OCI-LY1 (cell line): ENCODE measurements at regions not wholly inside any gene's neighbourhood (a gene's known extent, or its start where the extent isn't known, plus 50 kb on each side); places are given as distances from the start of the nearest gene placed in this dataset.

Experiments
- H2AFZ ChIP-seq: fragments of 200-600 bp; sonication (generic), shearing (Covaris generic); 2 replicates; pipeline ENCODE4 v1.6.0; 2014; ENCODE audit warnings: antibody characterized with exemption, mild to moderate bottlenecking, low read length
- H3F3A ChIP-seq: fragments of 200-600 bp; sonication (generic), shearing (Covaris generic); 2 replicates; pipeline ENCODE4 v1.6.0; 2014; ENCODE audit warnings: mild to moderate bottlenecking, antibody characterized with exemption, low read length, moderate library complexity; ENCODE audit not compliant: insufficient read depth
- H3K27ac ChIP-seq: fragments of 200-600 bp; sonication (generic); 2 replicates; pipeline ENCODE4 v1.5.1; 2014; ENCODE audit warnings: low read length, mixed run types, mild to moderate bottlenecking, low read depth; ENCODE audit not compliant: poor library complexity, severe bottlenecking
- H3K27me3 ChIP-seq: fragments of 200-600 bp; sonication (generic); 2 replicates; pipeline ENCODE4 v1.6.0; 2014; ENCODE audit warnings: antibody characterized with exemption, mild to moderate bottlenecking, low read length, moderate library complexity; ENCODE audit not compliant: insufficient read depth
- H3K36me3 ChIP-seq: fragments of 200-600 bp; sonication (generic); 2 replicates; pipeline ENCODE4 v1.6.1; 2014; ENCODE audit warnings: mild to moderate bottlenecking, antibody characterized with exemption, low read length, moderate library complexity, mixed read lengths; ENCODE audit not compliant: insufficient read depth
- H3K4me1 ChIP-seq: fragments of 200-600 bp; sonication (generic); 2 replicates; pipeline ENCODE4 v1.5.1; 2014; ENCODE audit warnings: mild to moderate bottlenecking, low read length, moderate library complexity; ENCODE audit not compliant: insufficient read depth, severe bottlenecking
- H3K4me2 ChIP-seq: fragments of 200-600 bp; sonication (generic), shearing (Covaris generic); 2 replicates; pipeline ENCODE4 v1.6.1; 2014; ENCODE audit warnings: low read length
- H3K4me3 ChIP-seq: fragments of 200-600 bp; sonication (generic); 2 replicates; pipeline ENCODE4 v1.5.1; 2014; ENCODE audit warnings: low read length, low read depth, mild to moderate bottlenecking, mixed read lengths; ENCODE audit not compliant: poor library complexity, severe bottlenecking
- H3K79me2 ChIP-seq: fragments of 200-600 bp; shearing (Covaris generic); 2 replicates; pipeline ENCODE4 v1.6.1; 2016; ENCODE audit warnings: mixed run types, low read length, mixed read lengths; ENCODE audit not compliant: insufficient read depth
- H3K9ac ChIP-seq: fragments of 200-600 bp; sonication (generic), shearing (Covaris generic); 2 replicates; pipeline ENCODE4 v1.6.1; 2014; ENCODE audit warnings: mild to moderate bottlenecking, low read length, mixed read lengths
- H3K9me2 ChIP-seq: fragments of 200-600 bp; sonication (generic), shearing (Covaris generic); 2 replicates; pipeline ENCODE4 v1.6.1; 2014; ENCODE audit warnings: low read depth, mild to moderate bottlenecking, low read length, mixed read lengths
- H3K9me3 ChIP-seq: fragments of 200-600 bp; shearing (Covaris generic); 2 replicates; pipeline ENCODE4 v1.6.1; 2014; ENCODE audit warnings: low read length, mixed read lengths
- H4K20me1 ChIP-seq: fragments of 200-600 bp; sonication (generic), shearing (Covaris generic); 2 replicates; pipeline ENCODE4 v1.6.0; 2016; ENCODE audit warnings: mild to moderate bottlenecking, low read length; ENCODE audit not compliant: insufficient read depth
- EZH2 ChIP-seq: fragments of 200-600 bp; sonication (generic), shearing (Covaris generic); IDR thresholded peaks from 2 replicates; pipeline ENCODE4 v1.8.0; 2017; ENCODE audit warnings: borderline replicate concordance, mixed run types, mild to moderate bottlenecking, antibody characterized with exemption, low read length, moderate library complexity, mixed read lengths
- TF ChIP-seq, protein P1 (sequence below): fragments of 200-600 bp; sonication (generic), shearing (Covaris generic); IDR thresholded peaks from 2 replicates; pipeline ENCODE4 v1.5.1; 2017; ENCODE audit warnings: mild to moderate bottlenecking, antibody characterized with exemption, low read length, moderate library complexity, mixed read lengths

DNA sequence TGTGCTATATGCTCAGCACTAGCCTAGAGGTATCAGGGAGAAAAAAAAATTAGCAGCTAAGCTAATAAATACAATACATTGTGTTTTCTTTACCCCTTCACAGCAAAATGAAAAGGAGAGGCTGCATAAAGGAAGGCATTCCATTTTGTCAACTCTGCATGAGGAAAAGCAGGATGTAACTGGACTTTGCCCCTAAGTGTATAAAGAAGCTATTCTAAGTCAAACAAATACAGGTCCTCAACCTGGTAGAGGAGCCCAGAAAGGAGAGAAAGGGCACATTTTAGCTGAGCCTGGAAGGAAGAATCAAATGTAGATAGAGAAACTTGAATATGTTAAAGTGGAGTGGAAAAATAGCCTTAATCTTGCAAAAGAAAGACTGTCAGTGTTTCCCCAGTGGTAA is 89.0 kb upstream of the SPRED1 start:
- no peak overlapping the region for H3K4me2 ChIP-seq
- no peak overlapping the region for H3K27ac ChIP-seq
- H3K9me3 ChIP-seq = no peaks in the 10 kb centered on the region

DNA sequence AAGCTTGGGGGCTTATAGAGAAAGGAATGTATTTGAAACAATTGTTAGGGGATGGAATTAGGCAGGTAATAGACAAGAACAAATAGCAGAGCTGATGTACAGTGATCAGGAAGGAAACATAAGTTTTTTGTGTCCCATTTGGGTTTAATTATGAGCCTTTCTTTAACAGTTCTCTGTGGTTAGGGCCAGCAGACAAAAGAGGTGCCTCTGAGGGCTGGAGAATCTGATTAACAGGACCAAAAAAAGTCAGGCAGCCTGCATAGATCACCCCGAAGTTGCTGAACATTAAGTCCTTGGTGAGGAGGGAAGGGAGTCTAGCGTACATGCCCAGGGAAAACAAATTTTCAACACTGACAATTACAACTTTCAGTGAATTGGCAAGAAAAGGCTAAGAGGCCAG is 88.6 kb upstream of the SPRED1 start:
- no peaks in the 10 kb centered on the region for H3K9me3 ChIP-seq
- no peaks in the 10 kb centered on the region for H3K9me2 ChIP-seq
- H3K9ac ChIP-seq = no peak overlapping the region
- TF ChIP-seq EZH2 = no peak
- TF ChIP-seq, protein P1, sequence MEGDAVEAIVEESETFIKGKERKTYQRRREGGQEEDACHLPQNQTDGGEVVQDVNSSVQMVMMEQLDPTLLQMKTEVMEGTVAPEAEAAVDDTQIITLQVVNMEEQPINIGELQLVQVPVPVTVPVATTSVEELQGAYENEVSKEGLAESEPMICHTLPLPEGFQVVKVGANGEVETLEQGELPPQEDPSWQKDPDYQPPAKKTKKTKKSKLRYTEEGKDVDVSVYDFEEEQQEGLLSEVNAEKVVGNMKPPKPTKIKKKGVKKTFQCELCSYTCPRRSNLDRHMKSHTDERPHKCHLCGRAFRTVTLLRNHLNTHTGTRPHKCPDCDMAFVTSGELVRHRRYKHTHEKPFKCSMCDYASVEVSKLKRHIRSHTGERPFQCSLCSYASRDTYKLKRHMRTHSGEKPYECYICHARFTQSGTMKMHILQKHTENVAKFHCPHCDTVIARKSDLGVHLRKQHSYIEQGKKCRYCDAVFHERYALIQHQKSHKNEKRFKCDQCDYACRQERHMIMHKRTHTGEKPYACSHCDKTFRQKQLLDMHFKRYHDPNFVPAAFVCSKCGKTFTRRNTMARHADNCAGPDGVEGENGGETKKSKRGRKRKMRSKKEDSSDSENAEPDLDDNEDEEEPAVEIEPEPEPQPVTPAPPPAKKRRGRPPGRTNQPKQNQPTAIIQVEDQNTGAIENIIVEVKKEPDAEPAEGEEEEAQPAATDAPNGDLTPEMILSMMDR = no peak
- H3K4me1 ChIP-seq = peaks cover 4% of the 10 kb centered on the region
- H3K4me3 ChIP-seq = no peak overlapping the region
- no peaks in the 10 kb centered on the region for H3K27me3 ChIP-seq
- H4K20me1 ChIP-seq = no peaks in the 10 kb centered on the region
- H3K27ac ChIP-seq = no peak overlapping the region
- no peak overlapping the region for H2AFZ ChIP-seq
- no peaks in the 10 kb centered on the region for H3K36me3 ChIP-seq
- no peaks in the 10 kb centered on the region for H3K79me2 ChIP-seq
- H3F3A ChIP-seq = no peaks in the 10 kb centered on the region
- H3K4me2 ChIP-seq = no peak overlapping the region

More for the DNA sequence above, 89.0 kb upstream of the SPRED1 start:
- no peaks in the 10 kb centered on the region for H3K9me2 ChIP-seq
- H2AFZ ChIP-seq = no peak overlapping the region
- no peaks in the 10 kb centered on the region for H3K79me2 ChIP-seq
- TF ChIP-seq EZH2 = no peak
- TF ChIP-seq, protein P1 = no peak
- H3F3A ChIP-seq = no peaks in the 10 kb centered on the region
- peaks cover under 1% of the 10 kb centered on the region for H3K4me1 ChIP-seq
- H4K20me1 ChIP-seq = no peaks in the 10 kb centered on the region
- H3K9ac ChIP-seq = no peak overlapping the region
- no peaks in the 10 kb centered on the region for H3K27me3 ChIP-seq
- no peaks in the 10 kb centered on the region for H3K36me3 ChIP-seq
- no peak overlapping the region for H3K4me3 ChIP-seq

DNA sequence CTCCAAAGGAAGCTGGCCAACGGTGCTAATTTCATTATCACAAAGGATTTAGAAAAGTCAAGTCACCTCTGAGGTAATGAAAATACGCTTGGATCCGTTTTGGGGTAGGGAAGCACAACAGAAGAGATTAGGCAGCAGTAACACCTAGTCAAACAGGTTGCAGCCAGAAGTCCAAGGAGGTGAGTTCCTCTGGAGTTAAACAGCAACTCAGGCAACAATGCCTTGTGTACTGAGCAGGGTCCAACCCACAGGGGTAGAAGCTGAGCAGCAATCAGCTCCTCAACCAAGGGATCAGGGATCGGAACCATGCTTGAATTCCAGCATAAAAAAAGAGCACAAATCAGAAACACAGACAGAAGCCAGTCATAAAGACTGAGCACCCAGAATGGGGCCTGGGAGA is 88.1 kb upstream of the SPRED1 start:
- Histone ChIP-seq H3K4me1 (peaks cover 8% of the 10 kb centered on the region), H3K9ac (no peak overlapping the region), H3K36me3 (no peaks in the 10 kb centered on the region), H3F3A (no peaks in the 10 kb centered on the region), H3K79me2 (no peaks in the 10 kb centered on the region), H3K27me3 (no peaks in the 10 kb centered on the region), H3K4me2 (no peak overlapping the region), H2AFZ (no peak overlapping the region), H3K9me3 (no peaks in the 10 kb centered on the region), H3K4me3 (no peak overlapping the region), H3K27ac (no peak overlapping the region), H3K9me2 (no peaks in the 10 kb centered on the region), H4K20me1 (no peaks in the 10 kb centered on the region)
- TF ChIP-seq EZH2 = no peak
- TF ChIP-seq, protein P1 = no peak
